H9 (cell line): ENCODE measurements at regions not wholly inside any gene's neighbourhood (a gene's known extent, or its start where the extent isn't known, plus 50 kb on each side); places are given as distances from the start of the nearest gene placed in this dataset.

ENCODE experiments used
- DNase-seq: peaks from one replicate; pipeline ENCODE4 v3.0.0-alpha.2; 2017
- H2AFZ ChIP-seq: one replicate; pipeline ENCODE4 v1.6.1; 2013; ENCODE audit warnings: mild to moderate bottlenecking, low read length, control low read depth, moderate library complexity
- H2AK5ac ChIP-seq: 2 replicates; pipeline ENCODE4 v1.6.1; 2013; ENCODE audit warnings: low read length, control low read depth, mixed read lengths; ENCODE audit not compliant: insufficient read length
- H2BK120ac ChIP-seq: one replicate; pipeline ENCODE4 v1.6.1; 2013; ENCODE audit warnings: low read depth, mild to moderate bottlenecking, low read length, control low read depth, inconsistent platforms; ENCODE audit not compliant: poor library complexity, severe bottlenecking
- H2BK12ac ChIP-seq: 2 replicates; pipeline ENCODE4 v1.6.1; 2013; ENCODE audit warnings: low read length, control low read depth, mixed read lengths, low read depth; ENCODE audit not compliant: insufficient read length
- H2BK15ac ChIP-seq: 2 replicates; pipeline ENCODE4 v1.6.1; 2013; ENCODE audit warnings: low read depth, low read length, control low read depth
- H2BK20ac ChIP-seq: one replicate; pipeline ENCODE4 v1.6.1; 2013; ENCODE audit warnings: low read depth, mild to moderate bottlenecking, low read length, control low read depth, inconsistent platforms; ENCODE audit not compliant: poor library complexity, severe bottlenecking
- H2BK5ac ChIP-seq: 2 replicates; pipeline ENCODE4 v1.6.1; 2013; ENCODE audit warnings: low read length, control low read depth, mixed read lengths; ENCODE audit not compliant: insufficient read length
- H3K14ac ChIP-seq: 2 replicates; pipeline ENCODE4 v1.6.1; 2013; ENCODE audit warnings: low read length, control low read depth; ENCODE audit not compliant: insufficient read depth
- H3K18ac ChIP-seq: 2 replicates; pipeline ENCODE4 v1.6.1; 2013; ENCODE audit warnings: low read depth, mild to moderate bottlenecking, mixed read lengths, low read length, control low read depth; ENCODE audit not compliant: insufficient read length
- H3K23ac ChIP-seq: 2 replicates; pipeline ENCODE4 v1.6.1; 2013; ENCODE audit warnings: low read length, control low read depth, mixed read lengths, low read depth; ENCODE audit not compliant: insufficient read length
- H3K23me2 ChIP-seq: 2 replicates; pipeline ENCODE4 v1.6.1; 2013; ENCODE audit warnings: low read depth, mild to moderate bottlenecking, mixed read lengths, low read length, control low read depth; ENCODE audit not compliant: insufficient read length, poor library complexity, severe bottlenecking
- H3K27ac ChIP-seq: 2 replicates; pipeline ENCODE4 v1.5.1; 2013; ENCODE audit warnings: low read length, control low read depth, mixed read lengths, low read depth; ENCODE audit not compliant: insufficient read length
- H3K27me3 ChIP-seq: 2 replicates; pipeline ENCODE4 v1.6.1; 2013; ENCODE audit warnings: low read length, control low read depth, inconsistent platforms; ENCODE audit not compliant: insufficient read depth
- H3K4ac ChIP-seq: 2 replicates; pipeline ENCODE4 v1.6.1; 2013; ENCODE audit warnings: low read depth, mild to moderate bottlenecking, control low read depth, inconsistent platforms, low read length, moderate library complexity
- H3K4me1 ChIP-seq: 2 replicates; pipeline ENCODE4 v1.6.1; 2013; ENCODE audit warnings: low read length, control low read depth, inconsistent platforms; ENCODE audit not compliant: insufficient read depth
- H3K4me2 ChIP-seq: 2 replicates; pipeline ENCODE4 v1.6.1; 2013; ENCODE audit warnings: low read length, control low read depth, mixed read lengths; ENCODE audit not compliant: insufficient read length, insufficient read depth
- H3K56ac ChIP-seq: 2 replicates; pipeline ENCODE4 v1.6.1; 2013; ENCODE audit warnings: low read depth, mild to moderate bottlenecking, mixed read lengths, low read length, control low read depth; ENCODE audit not compliant: insufficient read length
- H3K79me1 ChIP-seq: 2 replicates; pipeline ENCODE4 v1.6.1; 2013; ENCODE audit warnings: low read depth, mild to moderate bottlenecking, moderate library complexity, low read length, control low read depth, inconsistent platforms; ENCODE audit not compliant: insufficient read depth, poor library complexity, severe bottlenecking
- H3K79me2 ChIP-seq: 2 replicates; pipeline ENCODE4 v1.6.1; 2013; ENCODE audit warnings: low read length, control low read depth, inconsistent platforms; ENCODE audit not compliant: insufficient read depth
- H3K9ac ChIP-seq: 2 replicates; pipeline ENCODE4 v1.6.1; 2013; ENCODE audit warnings: low read length, control low read depth, mixed read lengths; ENCODE audit not compliant: insufficient read length; ENCODE audit errors: extremely low read depth
- H3K9me3 ChIP-seq: one replicate; pipeline ENCODE4 v1.6.1; 2013; ENCODE audit warnings: low read depth, low read length, inconsistent platforms; ENCODE audit not compliant: control insufficient read depth
- H3T11ph ChIP-seq: one replicate; pipeline ENCODE4 v1.6.1; 2013; ENCODE audit warnings: mild to moderate bottlenecking, low read length, control low read depth, inconsistent platforms
- H4K20me1 ChIP-seq: one replicate; pipeline ENCODE4 v1.6.1; 2013; ENCODE audit not compliant: control insufficient read depth, insufficient read length, insufficient read depth
- H4K5ac ChIP-seq: 2 replicates; pipeline ENCODE4 v1.6.1; 2013; ENCODE audit warnings: low read depth, mild to moderate bottlenecking, mixed read lengths, low read length, control low read depth; ENCODE audit not compliant: insufficient read length
- H4K8ac ChIP-seq: replicated peaks from 2 replicates; pipeline ENCODE4 v1.6.1; 2013; ENCODE audit warnings: low read length, control low read depth, mixed read lengths, low read depth; ENCODE audit not compliant: insufficient read length
- H4K91ac ChIP-seq: 2 replicates; pipeline ENCODE4 v1.6.1; 2013; ENCODE audit warnings: low read depth, mild to moderate bottlenecking, moderate library complexity, mixed read lengths, low read length, control low read depth; ENCODE audit not compliant: insufficient read length
- H3K27ac Mint-ChIP-seq, 3 experiments: 2 replicates in 2 of 3; 3 replicates in 1 of 3; pipeline ENCODE4 v1.8.0; 2020 to 2021; ENCODE audit warnings: mixed read lengths in 3 of 3, mild to moderate bottlenecking in 1 of 3, moderate library complexity in 1 of 3
- H3K27me3 Mint-ChIP-seq: 2 replicates; pipeline ENCODE4 v1.8.0; 2021; ENCODE audit warnings: low read depth, mild to moderate bottlenecking, moderate library complexity, mixed read lengths
- H3K36me3 Mint-ChIP-seq, 3 experiments: 2 replicates in 2 of 3; 3 replicates in 1 of 3; pipeline ENCODE4 v1.8.0; 2020 to 2021; ENCODE audit warnings: low read depth in 3 of 3, mixed read lengths in 3 of 3; ENCODE audit not compliant: insufficient read depth in 1 of 3
- H3K4me1 Mint-ChIP-seq, 2 experiments: 2 replicates each; pipeline ENCODE4 v1.8.0; 2020; ENCODE audit warnings: mixed read lengths in 2 of 2
- H3K4me3 Mint-ChIP-seq, 2 experiments: 2 replicates in 1 of 2; 3 replicates in 1 of 2; pipeline ENCODE4 v1.8.0; 2020 to 2021; ENCODE audit warnings: mild to moderate bottlenecking in 2 of 2, mixed read lengths in 2 of 2, moderate library complexity in 1 of 2
- H3K9me3 Mint-ChIP-seq, 2 experiments: 2 replicates in 1 of 2; 3 replicates in 1 of 2; pipeline ENCODE4 v1.8.0; 2020; ENCODE audit warnings: mild to moderate bottlenecking in 2 of 2, mixed read lengths in 2 of 2, moderate library complexity in 1 of 2
- CTCF ChIP-seq: fragments of 200-600 bp; sonication (generic); conservative IDR thresholded peaks from 3 replicates; pipeline ENCODE4 v1.8.0; 2021; ENCODE audit warnings: antibody characterized with exemption, mild to moderate bottlenecking
- WGBS: extraction: QIAGEN DNeasy Blood & Tissue Kit; methylation state at CpG from one replicate; pipeline ENCODE4 v1.1.7; 2013; ENCODE audit warnings: missing lambda C conversion rate, low lambda C conversion rate, mixed read lengths; ENCODE audit not compliant: insufficient read length; ENCODE audit errors: extremely low coverage; 5-methylcytosine and 5-hydroxymethylcytosine counted together

- Histone ChIP-seq H4K91ac (no peak overlapping the region), H3T11ph (no peak overlapping the region), H2BK5ac (no peak overlapping the region), H3K4ac (no peak overlapping the region), H2BK12ac (no peak overlapping the region), H3K4me2 (peak overlapping the region; percentile 26), H2BK15ac (no peak overlapping the region), H3K9ac (no peak overlapping the region), H2BK120ac (no peak overlapping the region), H3K23ac (no peak overlapping the region), H3K14ac (no peak overlapping the region; the same call in 1 of the 2 replicates), H3K18ac (no peak overlapping the region), H3K23me2 (no peaks in the 10 kb centered on the region), H3K79me1 (no peaks in the 10 kb centered on the region), H2BK20ac (no peak overlapping the region), H3K9me3 (no peaks in the 10 kb centered on the region), H4K5ac (no peak overlapping the region), H2AFZ (no peak overlapping the region), H3K79me2 (no peaks in the 10 kb centered on the region), H3K56ac (no peak overlapping the region), H4K8ac (no peak overlapping the region), H2AK5ac (no peak overlapping the region), H4K20me1 (no peaks in the 10 kb centered on the region), H3K27me3 (no peaks in the 10 kb centered on the region; the same call in none of the 2 replicates), H3K4me1 (no peaks in the 10 kb centered on the region), H3K27ac (no peak overlapping the region)
- H3K9me3 Mint-ChIP-seq, result peaks cover 0 to 3% of the 10 kb centered on the region in 2 experiments; a peak in 1 of 5 replicates
- WGBS, result no CpG with 5 or more reads among the region's 14 CpGs
- H3K36me3 Mint-ChIP-seq, result peaks cover 0 to 2% (median 0%) of the 10 kb centered on the region in 3 experiments; a peak in 1 of 7 replicates
- no peak overlapping the region; a peak in 1 of 7 replicates for H3K27ac Mint-ChIP-seq
- TF ChIP-seq CTCF, result no peak
- H3K4me3 Mint-ChIP-seq, result peak overlapping the region in 1 of 2 experiments; percentile 77; a peak in 2 of 5 replicates
- H3K4me1 Mint-ChIP-seq, result peaks cover 0 to 17% of the 10 kb centered on the region in 2 experiments; a peak in 3 of 4 replicates
- DNase-seq, result no peak
- H3K27me3 Mint-ChIP-seq, result peaks cover 85% of the 10 kb centered on the region
Observed at GRCh38 chr7:1369916-1370657, 89.2 kb downstream of the MICALL2 start.
